Progenitor cell of endocrine pancreas (in vitro differentiated cells): ENCODE measurements at regions not wholly inside any gene's neighbourhood (a gene's known extent, or its start where the extent isn't known, plus 50 kb on each side); places are given as distances from the start of the nearest gene placed in this dataset.

Experiments used
- DNase-seq: peaks from one replicate; pipeline ENCODE4 v3.0.0; 2021; ENCODE audit warnings: low spot score; ENCODE audit not compliant: unreplicated experiment
- H3K27ac Mint-ChIP-seq: 2 replicates; pipeline ENCODE4 v1.8.0; 2021; ENCODE audit warnings: mild to moderate bottlenecking, moderate library complexity, mixed read lengths
- H3K27me3 Mint-ChIP-seq: 2 replicates; pipeline ENCODE4 v1.8.0; 2021; ENCODE audit warnings: mixed read lengths
- H3K36me3 Mint-ChIP-seq: 2 replicates; pipeline ENCODE4 v1.8.0; 2022; ENCODE audit warnings: mixed read lengths; ENCODE audit not compliant: insufficient read depth
- H3K4me1 Mint-ChIP-seq: 2 replicates; pipeline ENCODE4 v1.8.0; 2021; ENCODE audit warnings: low read depth, mixed read lengths
- H3K4me3 Mint-ChIP-seq: 2 replicates; pipeline ENCODE4 v1.8.0; 2021; ENCODE audit warnings: low read depth, mild to moderate bottlenecking, moderate library complexity, mixed read lengths
- H3K9me3 Mint-ChIP-seq: 2 replicates; pipeline ENCODE4 v1.8.0; 2021; ENCODE audit warnings: low read depth, mixed read lengths
- TF ChIP-seq, protein P1 (sequence below): fragments of 200-600 bp; sonication (generic); IDR thresholded peaks from one replicate; pipeline ENCODE4 v1.5.0; 2021; ENCODE audit warnings: antibody characterized with exemption, mild to moderate bottlenecking; ENCODE audit not compliant: unreplicated experiment

DNA sequence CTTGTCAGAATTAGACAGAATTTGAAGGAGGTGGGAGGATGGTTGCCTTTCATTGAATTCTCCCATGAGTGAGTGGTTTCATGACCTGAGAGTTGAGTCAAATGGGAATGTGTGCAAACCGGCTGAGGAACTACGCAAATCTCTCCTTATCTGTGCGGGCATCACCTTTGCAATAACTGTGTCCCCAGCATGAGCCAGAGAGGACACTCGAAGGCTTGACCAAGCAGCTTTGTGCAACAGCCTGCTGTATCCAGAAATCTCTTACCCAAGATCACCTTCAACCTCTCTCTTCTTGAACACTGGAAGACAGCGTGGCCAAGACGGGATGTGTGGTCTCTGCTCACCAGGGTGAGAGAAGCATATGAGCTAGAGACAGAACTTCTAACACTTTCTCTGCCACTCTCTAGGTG, 93.8 kb upstream of the IKZF1 start:
- TF ChIP-seq, protein P1, sequence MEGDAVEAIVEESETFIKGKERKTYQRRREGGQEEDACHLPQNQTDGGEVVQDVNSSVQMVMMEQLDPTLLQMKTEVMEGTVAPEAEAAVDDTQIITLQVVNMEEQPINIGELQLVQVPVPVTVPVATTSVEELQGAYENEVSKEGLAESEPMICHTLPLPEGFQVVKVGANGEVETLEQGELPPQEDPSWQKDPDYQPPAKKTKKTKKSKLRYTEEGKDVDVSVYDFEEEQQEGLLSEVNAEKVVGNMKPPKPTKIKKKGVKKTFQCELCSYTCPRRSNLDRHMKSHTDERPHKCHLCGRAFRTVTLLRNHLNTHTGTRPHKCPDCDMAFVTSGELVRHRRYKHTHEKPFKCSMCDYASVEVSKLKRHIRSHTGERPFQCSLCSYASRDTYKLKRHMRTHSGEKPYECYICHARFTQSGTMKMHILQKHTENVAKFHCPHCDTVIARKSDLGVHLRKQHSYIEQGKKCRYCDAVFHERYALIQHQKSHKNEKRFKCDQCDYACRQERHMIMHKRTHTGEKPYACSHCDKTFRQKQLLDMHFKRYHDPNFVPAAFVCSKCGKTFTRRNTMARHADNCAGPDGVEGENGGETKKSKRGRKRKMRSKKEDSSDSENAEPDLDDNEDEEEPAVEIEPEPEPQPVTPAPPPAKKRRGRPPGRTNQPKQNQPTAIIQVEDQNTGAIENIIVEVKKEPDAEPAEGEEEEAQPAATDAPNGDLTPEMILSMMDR = no peak
- H3K4me3 Mint-ChIP-seq = no peak overlapping the region
- no peaks in the 10 kb centered on the region for H3K36me3 Mint-ChIP-seq
- H3K4me1 Mint-ChIP-seq = no peaks in the 10 kb centered on the region
- no peak overlapping the region for H3K27ac Mint-ChIP-seq
- no peaks in the 10 kb centered on the region for H3K9me3 Mint-ChIP-seq
- DNase-seq = no peak
- peaks cover 23% of the 10 kb centered on the region for H3K27me3 Mint-ChIP-seq

DNA sequence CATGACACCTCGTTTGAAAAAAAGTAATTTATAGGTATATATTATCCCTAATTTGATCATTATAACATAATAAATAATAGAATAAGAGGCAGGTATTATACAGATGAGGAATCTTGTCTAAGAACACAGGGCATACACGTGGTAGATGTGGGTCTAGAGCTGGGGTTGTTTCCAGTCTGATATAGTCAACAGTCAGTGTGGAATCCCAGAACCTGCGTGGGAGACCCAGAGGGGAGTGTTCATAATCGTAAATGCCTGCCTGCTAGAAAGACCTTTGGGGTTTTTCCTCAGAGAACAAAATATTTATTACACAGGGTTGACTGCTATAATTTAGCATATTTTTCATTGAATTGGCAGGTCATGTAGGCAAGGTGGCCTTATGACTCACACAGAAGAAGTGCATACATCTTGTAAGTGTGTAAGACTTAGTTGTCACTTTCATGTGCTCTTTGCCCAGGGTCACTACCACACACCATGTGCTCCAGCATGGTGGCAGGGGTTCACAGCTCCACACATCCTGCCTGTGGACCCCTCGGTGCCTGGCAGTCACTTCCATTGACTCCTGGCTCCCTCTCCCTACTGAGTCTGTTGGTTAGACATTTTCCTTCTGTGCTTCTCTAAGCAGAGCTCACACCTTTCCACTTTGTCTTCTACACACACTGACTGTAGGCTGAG, 94.9 kb upstream of the IKZF1 start:
- H3K9me3 Mint-ChIP-seq = no peaks in the 10 kb centered on the region
- H3K36me3 Mint-ChIP-seq = no peaks in the 10 kb centered on the region
- TF ChIP-seq, protein P1 = no peak

DNA sequence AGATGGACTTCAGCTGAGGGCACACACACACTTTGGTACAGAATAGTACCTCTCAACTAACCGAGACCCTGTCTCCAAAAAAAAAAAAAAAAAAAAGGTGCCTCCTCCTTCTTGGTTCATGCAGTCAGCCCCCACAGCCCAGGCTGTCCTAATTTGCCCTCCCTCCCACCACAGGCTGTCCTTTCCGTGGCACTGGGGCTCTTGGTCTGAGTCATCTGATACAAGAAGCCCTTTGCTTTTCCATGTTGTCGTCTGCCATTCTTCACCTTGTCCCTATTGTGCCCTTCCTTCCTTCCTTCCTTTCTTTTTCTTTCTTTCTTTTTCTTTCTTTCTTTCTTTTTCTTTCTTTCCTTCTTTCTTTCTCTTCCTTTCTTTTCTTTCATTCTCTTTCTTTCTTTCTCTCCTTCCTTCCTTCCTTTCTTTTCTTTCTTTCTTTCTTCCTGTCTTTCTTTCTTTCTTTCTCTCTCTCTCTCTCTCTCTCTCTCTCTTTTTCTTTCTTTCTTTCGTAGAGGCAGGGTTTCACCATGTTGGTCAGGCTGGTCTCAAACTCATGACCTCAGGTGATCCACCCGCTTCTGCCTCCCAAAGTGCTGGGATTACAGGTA, 96.0 kb upstream of the IKZF1 start:
- TF ChIP-seq, protein P1 = no peak
- DNase-seq = no peak
- no peaks in the 10 kb centered on the region for H3K36me3 Mint-ChIP-seq
- H3K27ac Mint-ChIP-seq = no peak overlapping the region
- H3K27me3 Mint-ChIP-seq = peaks cover 27% of the 10 kb centered on the region
- no peaks in the 10 kb centered on the region for H3K4me1 Mint-ChIP-seq
- no peaks in the 10 kb centered on the region for H3K9me3 Mint-ChIP-seq
- H3K4me3 Mint-ChIP-seq = no peak overlapping the region

More for the DNA sequence above, 94.9 kb upstream of the IKZF1 start:
- Mint-ChIP-seq H3K27me3 (peaks cover 27% of the 10 kb centered on the region), H3K27ac (no peak overlapping the region), H3K4me1 (no peaks in the 10 kb centered on the region), H3K4me3 (no peak overlapping the region)
- no peak for DNase-seq

DNA sequence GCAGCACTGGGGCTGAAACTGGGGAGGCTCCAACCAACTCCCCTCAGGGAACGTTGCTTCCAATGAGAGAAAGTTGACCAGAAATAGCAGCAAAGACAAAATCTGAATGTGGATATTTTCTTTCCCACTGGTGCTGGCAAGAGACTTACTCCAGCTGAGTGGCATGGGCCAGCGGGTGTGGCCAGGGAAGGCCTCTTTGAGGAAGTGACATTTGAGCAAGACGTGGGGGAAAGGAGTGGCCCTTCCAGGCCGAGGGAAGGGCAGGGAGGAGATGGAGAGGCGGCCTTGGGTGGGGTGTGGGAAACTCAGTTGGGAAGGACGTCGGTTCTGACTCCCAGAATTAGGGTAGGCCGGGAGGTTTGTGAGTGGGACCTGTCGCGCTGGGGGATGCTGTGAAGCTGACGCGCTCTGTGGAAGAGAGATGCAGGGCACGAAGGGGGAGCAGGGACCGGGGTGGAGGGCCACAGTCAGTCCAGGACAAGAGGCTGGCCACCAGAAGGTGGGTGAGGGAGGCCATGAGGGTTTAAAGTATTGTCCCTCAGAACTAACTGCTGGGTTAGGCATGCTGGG, 96.7 kb upstream of the IKZF1 start:
- no peak for DNase-seq
- peaks cover 27% of the 10 kb centered on the region for H3K27me3 Mint-ChIP-seq
- TF ChIP-seq, protein P1 = no peak
- H3K4me3 Mint-ChIP-seq = no peak overlapping the region
- H3K27ac Mint-ChIP-seq = no peak overlapping the region
- H3K36me3 Mint-ChIP-seq = no peaks in the 10 kb centered on the region
- peaks cover 1% of the 10 kb centered on the region for H3K4me1 Mint-ChIP-seq
- H3K9me3 Mint-ChIP-seq = no peaks in the 10 kb centered on the region

DNA sequence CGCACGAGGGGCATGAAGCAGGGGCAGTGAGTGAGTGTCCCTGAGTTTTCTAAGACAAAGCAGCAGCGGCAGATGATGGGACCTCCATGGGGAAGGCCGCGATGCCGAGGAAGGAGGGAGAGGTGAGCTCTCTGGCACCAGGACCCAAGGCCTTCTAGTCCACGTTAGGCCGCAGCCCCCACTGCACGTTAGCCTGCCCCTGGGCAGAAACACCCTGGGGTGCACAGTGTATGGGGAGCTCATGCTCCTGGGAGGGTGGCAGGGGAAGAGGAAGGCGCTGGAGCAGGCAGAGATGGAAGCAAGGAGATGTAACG, 97.3 kb upstream of the IKZF1 start:
- TF ChIP-seq, protein P1 = no peak
- no peak for DNase-seq
- peaks cover 27% of the 10 kb centered on the region for H3K27me3 Mint-ChIP-seq
- no peak overlapping the region for H3K4me3 Mint-ChIP-seq
- H3K27ac Mint-ChIP-seq = no peak overlapping the region
- H3K36me3 Mint-ChIP-seq = no peaks in the 10 kb centered on the region
- H3K4me1 Mint-ChIP-seq = peaks cover 1% of the 10 kb centered on the region
- no peaks in the 10 kb centered on the region for H3K9me3 Mint-ChIP-seq
